ENCODE measurements at regions not wholly inside any gene's neighbourhood (a gene's known extent, or its start where the extent isn't known, plus 50 kb on each side); places are given as distances from the start of the nearest gene placed in this dataset.
"Not testable (repeated sequence)": the region's sequence is repeated elsewhere in the genome, so short reads cannot be mapped to it uniquely, and the experiment has no call there.

- DNase-seq, result peak; percentile 13
These were observed 178.8 kb upstream of the CHST9 start for GRCh38 chr18:27363872-27364271.

GRCh38 chr18:27361477-27361876 lies 176.4 kb upstream of the CHST9 start:
- no peak for DNase-seq

DNA sequence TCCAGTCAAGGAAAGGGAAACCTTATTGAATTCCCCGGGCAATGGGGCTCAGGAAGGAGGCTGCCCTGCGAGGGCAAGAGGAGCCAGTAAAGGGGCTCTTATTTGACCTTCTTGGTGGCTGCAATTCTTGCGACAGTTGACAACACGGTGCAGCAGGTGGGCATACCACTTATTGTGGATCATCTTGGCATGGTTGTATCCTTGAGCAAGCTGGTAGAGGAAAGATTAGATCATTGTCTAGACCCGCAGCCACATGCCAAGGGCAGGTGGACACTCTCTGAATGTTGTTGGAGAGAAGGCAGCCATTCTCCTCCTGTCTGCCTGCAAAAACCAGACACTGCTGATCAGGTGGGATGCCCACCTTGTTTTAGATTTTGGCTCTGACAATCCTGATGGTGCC lies 170.2 kb upstream of the CHST9 start:
- no peak for DNase-seq

DNA sequence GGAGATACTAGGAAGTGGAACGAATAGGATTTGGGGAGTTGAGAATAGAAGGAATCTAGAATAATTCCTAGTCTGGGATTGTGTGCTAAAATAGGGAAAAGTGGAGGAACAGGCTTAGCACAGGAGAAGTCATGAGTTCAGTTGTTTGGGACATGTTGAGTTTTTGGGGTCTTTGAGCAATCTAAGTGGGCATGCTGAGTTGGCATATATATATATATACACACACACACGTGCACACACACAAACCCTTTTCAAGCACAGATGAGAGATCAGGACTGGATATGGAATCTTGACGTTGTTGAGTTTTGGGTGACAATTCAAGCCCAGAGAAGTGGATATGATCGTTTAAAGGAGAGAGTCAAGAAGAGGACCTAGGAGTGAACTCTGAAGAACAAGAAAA lies 168.2 kb upstream of the CHST9 start:
- DNase-seq, result no peak

DNA sequence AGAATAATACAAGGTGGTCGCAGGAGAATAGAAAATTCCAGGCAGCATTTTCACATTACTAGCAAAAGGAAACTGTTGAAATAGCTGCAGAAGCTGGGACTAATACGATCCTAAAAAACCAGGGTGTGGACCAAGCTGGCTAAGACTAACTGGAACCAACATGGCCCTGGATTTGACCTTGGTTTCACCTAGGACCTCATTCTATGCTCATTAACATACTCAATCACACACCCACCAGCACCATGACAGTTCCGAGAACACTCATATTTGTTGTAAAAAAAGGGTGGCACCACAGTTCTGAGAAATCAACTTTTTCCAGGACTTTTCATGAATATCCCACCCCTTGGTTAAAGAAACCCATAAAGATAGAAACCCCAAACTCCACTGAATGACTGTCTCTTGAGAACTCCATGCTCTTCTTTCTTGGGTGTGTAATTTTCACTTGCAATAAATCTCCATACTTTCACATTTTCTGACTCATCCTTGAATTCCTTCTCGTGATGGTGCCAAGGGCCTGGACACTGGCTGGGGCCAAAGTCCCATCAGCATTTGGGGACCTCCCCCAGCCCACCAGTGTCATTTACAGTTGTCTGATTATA lies 164.3 kb upstream of the CHST9 start:
- DNase-seq, result no peak

DNA sequence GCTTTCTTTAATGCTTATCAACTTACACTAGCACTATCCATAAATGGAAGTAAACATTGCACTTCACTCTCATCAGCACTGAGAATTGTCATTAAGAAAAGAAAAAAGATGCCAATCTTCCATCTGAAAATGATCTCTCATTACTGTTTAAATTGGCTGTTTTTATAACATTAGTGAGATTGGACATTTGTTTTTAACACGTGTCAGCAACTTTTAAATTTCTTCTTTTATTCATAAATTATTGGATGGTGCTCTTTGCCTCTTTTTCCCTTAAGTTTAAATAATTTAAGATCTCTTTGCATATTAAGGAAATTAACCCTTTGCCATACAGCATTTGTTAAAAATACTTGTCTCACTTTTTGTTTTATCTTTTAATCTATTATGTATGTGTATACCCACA lies 146.5 kb upstream of the CHST9 start:
- DNase-seq, result no peak

GRCh38 chr18:27314996-27315395 lies 129.9 kb upstream of the CHST9 start:
- no peak for DNase-seq

GRCh38 chr18:27313678-27314077 lies 128.6 kb upstream of the CHST9 start:
- DNase-seq, result no peak

DNA sequence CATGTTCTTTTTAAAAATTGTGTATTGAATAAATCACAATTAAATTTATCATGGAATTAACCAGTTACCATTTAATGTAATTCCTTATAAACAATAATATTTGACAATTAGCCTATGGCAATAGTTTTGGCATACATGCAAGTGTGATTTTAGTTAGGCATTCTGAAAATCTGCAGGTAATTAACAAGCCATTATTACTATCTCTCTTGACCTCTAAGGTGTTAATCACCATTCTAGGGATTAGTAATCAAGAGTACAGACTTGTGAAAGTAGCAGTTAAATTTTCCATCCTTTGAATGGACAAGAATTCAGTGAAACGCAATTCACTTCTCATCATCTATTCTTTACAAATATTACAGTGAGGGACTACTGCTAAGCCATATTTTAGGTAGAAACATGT lies 127.7 kb upstream of the CHST9 start:
- no peak for DNase-seq

DNA sequence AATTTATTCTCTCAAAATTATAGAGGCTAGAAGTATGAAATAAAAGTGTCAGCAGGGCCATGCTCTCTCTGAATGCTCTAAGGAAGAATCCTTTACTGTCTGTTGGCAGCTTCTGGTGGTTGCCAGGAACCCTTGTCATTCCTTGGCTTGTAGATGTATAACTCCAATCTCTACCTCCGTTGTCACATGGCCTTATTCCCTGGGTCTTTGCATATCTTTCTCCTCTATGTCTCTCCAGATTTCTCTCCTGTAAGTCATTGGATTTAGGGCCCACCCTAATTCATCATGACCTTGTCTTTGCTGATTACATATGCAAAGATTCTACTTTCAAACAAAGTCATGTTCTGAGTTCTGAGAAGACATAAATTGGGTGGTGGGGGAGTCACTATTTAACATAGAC lies 127.0 kb upstream of the CHST9 start:
- DNase-seq, result no peak

GRCh38 chr18:27311114-27311513 lies 126.0 kb upstream of the CHST9 start:
- no peak for DNase-seq

GRCh38 chr18:27301615-27302378 lies 116.7 kb upstream of the CHST9 start:
- no peak for DNase-seq

DNA sequence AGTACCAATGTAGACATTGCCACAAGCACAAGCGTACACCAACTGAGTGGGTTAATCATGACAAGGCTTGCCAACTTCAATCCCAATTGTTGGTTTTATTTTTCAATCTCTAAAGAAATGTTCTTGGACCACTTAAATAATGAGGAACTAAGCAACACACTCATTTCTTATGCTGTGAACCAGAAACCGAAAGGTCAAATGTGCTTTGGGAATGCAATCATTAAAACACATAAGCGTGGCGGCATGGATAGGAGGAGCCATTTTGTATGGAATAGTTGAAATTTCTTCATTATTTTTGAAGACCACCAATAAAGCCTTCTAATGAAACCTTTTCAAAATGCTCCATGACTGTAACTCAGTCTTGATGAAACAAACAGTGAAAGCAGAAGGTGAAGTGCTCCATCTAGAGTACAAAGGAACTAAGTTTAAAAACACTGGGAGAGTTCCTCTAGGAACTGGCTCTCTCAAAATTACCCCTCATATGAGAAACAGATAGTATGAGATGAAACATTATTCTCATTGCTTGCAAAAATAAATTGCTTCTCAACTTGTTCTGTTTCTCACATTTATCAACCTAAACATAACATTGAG lies 113.2 kb upstream of the CHST9 start:
- DNase-seq, result no peak

DNA sequence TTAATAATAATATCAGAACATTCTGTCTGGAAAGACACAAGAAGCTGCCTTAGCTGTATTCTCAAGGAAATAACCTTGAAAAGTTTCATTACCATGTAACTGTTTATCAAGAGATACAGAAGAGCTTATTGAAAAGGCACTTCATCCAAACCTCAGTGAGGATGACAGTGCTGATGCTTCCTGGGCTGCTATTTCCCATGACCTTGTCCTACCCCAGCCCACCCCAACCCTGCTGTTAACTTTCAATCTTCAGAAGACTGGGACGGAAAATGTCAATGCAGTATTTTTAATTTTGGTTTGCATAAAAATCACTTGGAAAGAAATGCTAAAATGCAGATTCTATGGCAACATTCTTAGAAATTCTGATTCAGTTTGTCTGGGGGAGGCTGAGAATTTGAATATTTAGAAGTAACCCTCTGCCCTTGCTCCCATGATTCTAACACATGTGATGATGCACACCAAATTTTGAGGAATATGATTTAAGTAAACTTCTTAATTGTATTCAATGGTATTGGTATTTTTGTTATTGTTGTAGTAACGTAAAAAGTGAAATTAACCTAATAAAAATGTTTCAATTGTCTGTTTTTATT lies 101.0 kb upstream of the CHST9 start:
- DNase-seq, result not testable (repeated sequence)

- no peak for DNase-seq
These were observed 93.0 kb upstream of the CHST9 start for GRCh38 chr18:27278131-27278530.

DNA sequence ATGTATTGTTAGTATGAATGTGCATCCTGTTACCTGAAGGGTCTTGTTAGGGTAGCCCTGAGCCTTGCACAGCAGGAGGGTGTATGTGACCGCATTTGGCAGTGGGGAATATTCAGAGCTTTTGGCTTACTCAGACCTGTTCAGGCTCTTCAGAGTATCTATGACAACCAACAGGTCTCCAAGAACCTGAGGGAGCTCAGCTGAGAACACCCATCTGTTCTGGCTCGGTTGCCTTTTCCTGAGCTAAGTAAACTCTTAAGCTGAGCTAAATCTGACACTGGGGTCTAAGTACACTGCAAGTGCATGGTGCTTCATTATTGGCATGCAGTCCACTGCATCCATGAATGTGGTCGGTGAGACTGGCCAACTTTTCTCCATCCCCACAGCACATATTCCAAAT lies 92.4 kb upstream of the CHST9 start:
- no peak for DNase-seq

GRCh38 chr18:27276886-27277285 lies 91.8 kb upstream of the CHST9 start:
- DNase-seq, result no peak

DNA sequence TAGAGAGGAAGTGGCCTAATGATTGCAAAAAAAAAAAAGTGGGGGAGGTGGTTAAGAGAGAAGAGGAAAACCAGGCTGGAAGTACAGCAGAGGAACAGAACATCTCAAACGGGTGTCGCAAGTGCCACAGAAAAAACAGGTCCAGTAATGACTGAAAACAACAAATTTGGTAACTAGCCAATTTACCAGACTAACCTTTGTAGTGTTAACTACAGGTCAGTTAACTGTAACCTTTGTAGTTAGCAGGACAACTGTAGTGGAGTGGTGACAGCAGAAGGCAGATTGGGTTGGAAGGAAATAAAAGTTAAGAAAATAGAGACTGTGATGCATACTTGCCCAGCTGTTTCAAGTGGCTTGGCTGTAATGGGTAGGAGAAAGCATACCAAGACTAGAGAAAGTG lies 91.4 kb upstream of the CHST9 start:
- no peak for DNase-seq

DNA sequence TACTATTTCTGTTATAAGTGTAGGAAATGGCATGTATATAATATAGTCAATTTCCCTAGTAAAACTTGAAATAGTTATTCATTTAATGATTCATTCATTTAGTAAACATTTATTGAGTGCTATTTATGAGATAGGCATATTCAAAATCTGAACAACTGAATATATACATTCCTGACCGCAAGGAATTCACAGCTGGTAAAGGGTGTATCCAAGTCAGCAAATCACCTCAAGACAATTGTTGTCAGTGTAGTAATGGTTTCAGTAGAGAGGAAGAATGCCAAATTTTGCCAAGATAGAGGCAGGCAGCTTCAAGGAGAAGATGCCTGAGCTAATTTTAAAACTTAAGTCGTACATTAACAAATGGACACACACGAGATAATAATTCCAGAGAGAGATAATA lies 89.8 kb upstream of the CHST9 start:
- DNase-seq, result no peak

DNA sequence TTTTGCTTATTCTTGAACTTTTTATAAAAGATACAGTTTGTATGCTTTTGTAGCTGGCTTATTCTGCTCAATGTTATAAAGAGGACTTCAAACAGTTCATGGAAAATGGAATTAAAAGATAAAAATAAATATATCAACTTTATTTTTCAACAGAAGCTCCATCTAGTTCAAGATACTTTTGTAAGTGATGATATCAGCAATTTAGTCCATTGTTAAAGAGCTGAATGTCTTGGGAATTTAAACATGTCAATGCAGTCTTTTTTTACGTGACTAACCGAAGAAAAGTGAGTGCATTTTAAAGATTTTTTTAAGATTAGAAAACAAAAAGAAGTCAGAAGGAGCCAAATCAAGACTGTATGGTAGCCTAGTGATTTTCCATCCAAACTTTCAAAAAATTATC lies 85.4 kb upstream of the CHST9 start:
- no peak for DNase-seq

DNA sequence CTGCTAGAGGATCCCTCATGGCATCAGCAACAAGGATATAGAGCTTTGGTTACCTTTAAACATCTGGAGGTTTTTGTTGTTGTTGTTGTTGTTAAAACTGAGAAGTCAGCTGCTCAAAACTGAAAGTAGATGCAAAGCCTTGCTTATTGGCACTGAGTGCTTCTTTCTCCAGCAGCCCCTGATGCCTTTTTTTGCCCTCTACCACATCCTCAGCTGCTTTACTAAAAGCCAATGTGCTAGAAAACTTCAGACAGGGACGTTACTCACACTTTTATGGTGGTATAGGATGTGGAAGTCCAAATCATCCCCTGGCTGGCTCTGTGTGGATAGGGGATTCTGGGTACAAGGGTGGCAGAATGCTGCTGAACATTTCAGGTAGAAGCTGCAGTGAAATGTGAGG lies 78.3 kb upstream of the CHST9 start:
- no peak for DNase-seq

DNA sequence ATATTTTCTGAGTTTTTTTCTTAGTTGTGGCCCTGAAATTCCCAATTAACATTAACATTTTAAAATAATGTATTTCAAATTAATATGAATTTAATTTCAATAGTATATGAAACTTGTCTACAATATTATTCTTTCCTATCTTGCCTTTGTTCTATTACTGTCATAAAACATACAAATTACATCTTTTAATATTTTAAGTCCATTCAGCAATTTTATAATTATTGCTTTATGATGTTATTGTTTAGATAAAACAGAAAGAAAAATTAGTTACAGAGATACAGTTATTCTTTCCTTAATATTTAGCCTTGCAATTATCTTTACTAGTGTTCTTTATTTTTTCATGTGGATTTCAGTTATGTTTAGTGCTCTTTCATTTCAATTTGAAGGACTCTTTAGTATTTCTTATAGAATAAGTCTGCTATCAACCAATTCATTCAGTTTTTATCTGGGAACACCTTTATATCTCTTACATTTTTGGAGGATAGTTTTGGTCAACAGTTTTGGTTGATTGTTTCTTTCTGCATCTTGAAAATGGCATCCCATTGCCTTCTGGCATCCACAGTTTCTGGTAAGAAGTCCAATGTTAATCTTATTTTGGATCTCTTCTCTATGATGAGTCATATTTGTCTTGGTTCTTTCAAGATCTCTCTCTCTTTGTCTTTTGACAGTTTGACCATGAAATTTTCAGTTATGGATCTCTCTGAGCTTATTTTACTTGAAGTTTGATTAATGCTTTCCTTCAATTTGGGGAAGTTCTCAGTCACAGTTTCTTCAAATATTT lies 76.9 kb upstream of the CHST9 start:
- no peak for DNase-seq

DNA sequence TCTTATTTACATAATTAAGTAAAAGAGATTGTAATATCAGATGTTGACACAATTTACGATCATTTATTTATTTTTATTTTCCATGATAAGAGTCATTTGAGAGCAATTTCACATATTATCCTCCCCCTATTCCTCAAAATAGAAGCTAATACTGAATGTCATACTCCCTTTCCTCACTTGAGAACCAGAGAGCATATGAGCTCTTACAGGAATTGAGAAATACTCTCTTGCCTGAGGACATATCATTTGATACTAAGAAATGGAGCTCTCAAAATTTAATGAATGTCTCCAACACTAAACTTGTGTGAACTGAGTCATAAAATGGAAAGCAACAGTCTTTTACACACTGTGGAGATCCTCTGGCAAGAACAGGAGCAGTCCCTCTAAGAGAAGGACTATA lies 68.5 kb upstream of the CHST9 start:
- DNase-seq, result no peak
